ENCODE measurements at regions not wholly inside any gene's neighbourhood (a gene's known extent, or its start where the extent isn't known, plus 50 kb on each side); places are given as distances from the start of the nearest gene placed in this dataset.

GRCh38 chr2:215782295-215782694, 231.1 kb downstream of the MREG start:
- no peak for DNase-seq (ENCODE audit: low read depth, low spot score)
- no peak overlapping the region for H3K4me3 ChIP-seq (ENCODE audit: low read length)

- no peak for DNase-seq (ENCODE audit: low read depth, low spot score)
- no peak overlapping the region for H3K4me3 ChIP-seq (ENCODE audit: low read length)
Observed at GRCh38 chr2:215780907-215781685, 232.3 kb downstream of the MREG start.

- no peak overlapping the region for H3K4me3 ChIP-seq (ENCODE audit: low read length)
- DNase-seq (ENCODE audit: low read depth, low spot score) = no peak
Observed at GRCh38 chr2:215780313-215780712, 233.0 kb downstream of the MREG start.

- DNase-seq (ENCODE audit: low read depth, low spot score) = no peak
Observed at GRCh38 chr2:215779912-215780311, 233.4 kb downstream of the MREG start.

GRCh38 chr2:215777465-215778044, 235.8 kb downstream of the MREG start:
- H3K4me3 ChIP-seq (ENCODE audit: low read length) = no peak overlapping the region
- DNase-seq (ENCODE audit: low read depth, low spot score) = no peak

More at GRCh38 chr2:215779912-215780311, 233.4 kb downstream of the MREG start:
- H3K4me3 ChIP-seq (ENCODE audit: low read length) = no peak overlapping the region

- DNase-seq (ENCODE audit: low read depth, low spot score) = no peak
- H3K4me3 ChIP-seq (ENCODE audit: low read length) = no peak overlapping the region
Observed at GRCh38 chr2:215775106-215775505, 238.2 kb downstream of the MREG start.

GRCh38 chr2:215773728-215774127, 239.6 kb downstream of the MREG start:
- H3K4me3 ChIP-seq (ENCODE audit: low read length) = no peak overlapping the region
- no peak for DNase-seq (ENCODE audit: low read depth, low spot score)

- H3K4me3 ChIP-seq (ENCODE audit: low read length) = no peak overlapping the region
- DNase-seq (ENCODE audit: low read depth, low spot score) = no peak
Observed at GRCh38 chr2:215772634-215773563, 240.5 kb downstream of the MREG start.

- no peak overlapping the region for H3K4me3 ChIP-seq (ENCODE audit: low read length)
- DNase-seq (ENCODE audit: low read depth, low spot score) = no peak
Observed at GRCh38 chr2:215772003-215772402, 241.3 kb downstream of the MREG start.

GRCh38 chr2:215771241-215771640, 242.1 kb downstream of the MREG start:
- no peak for DNase-seq (ENCODE audit: low read depth, low spot score)
- H3K4me3 ChIP-seq (ENCODE audit: low read length) = no peak overlapping the region

GRCh38 chr2:215770668-215771067, 242.7 kb downstream of the MREG start:
- DNase-seq (ENCODE audit: low read depth, low spot score) = no peak
- H3K4me3 ChIP-seq (ENCODE audit: low read length) = no peak overlapping the region

- DNase-seq (ENCODE audit: low read depth, low spot score) = no peak
- no peak overlapping the region for H3K4me3 ChIP-seq (ENCODE audit: low read length)
Observed at GRCh38 chr2:215769246-215769645, 244.1 kb downstream of the MREG start.

- no peak for DNase-seq (ENCODE audit: low read depth, low spot score)
- H3K4me3 ChIP-seq (ENCODE audit: low read length) = no peak overlapping the region
Observed at GRCh38 chr2:215767625-215768024, 245.7 kb downstream of the MREG start.

- no peak for DNase-seq (ENCODE audit: low read depth, low spot score)
Observed at GRCh38 chr2:215765729-215766360, 247.5 kb downstream of the MREG start.

GRCh38 chr2:215764441-215765048, 248.8 kb downstream of the MREG start:
- DNase-seq (ENCODE audit: low read depth, low spot score) = no peak
- H3K4me3 ChIP-seq (ENCODE audit: low read length) = no peak overlapping the region

More at GRCh38 chr2:215765729-215766360, 247.5 kb downstream of the MREG start:
- no peak overlapping the region for H3K4me3 ChIP-seq (ENCODE audit: low read length)

- H3K4me3 ChIP-seq (ENCODE audit: low read length) = no peak overlapping the region
- no peak for DNase-seq (ENCODE audit: low read depth, low spot score)
Observed at GRCh38 chr2:215760557-215760956, 252.8 kb downstream of the MREG start.

- DNase-seq (ENCODE audit: low read depth, low spot score) = no peak
- no peak overlapping the region for H3K4me3 ChIP-seq (ENCODE audit: low read length)
Observed at GRCh38 chr2:215760091-215760490, 253.3 kb downstream of the MREG start.

GRCh38 chr2:215758691-215759090, 254.7 kb downstream of the MREG start:
- no peak overlapping the region for H3K4me3 ChIP-seq (ENCODE audit: low read length)
- DNase-seq (ENCODE audit: low read depth, low spot score) = no peak

GRCh38 chr2:215756346-215756730, 257.0 kb downstream of the MREG start:
- DNase-seq (ENCODE audit: low read depth, low spot score) = no peak
- H3K4me3 ChIP-seq (ENCODE audit: low read length) = no peak overlapping the region

Measured in Jurkat, Clone E6-1 (cell line).